ENCODE measurements at regions not wholly inside any gene's neighbourhood (a gene's known extent, or its start where the extent isn't known, plus 50 kb on each side); places are given as distances from the start of the nearest gene placed in this dataset.

DNA sequence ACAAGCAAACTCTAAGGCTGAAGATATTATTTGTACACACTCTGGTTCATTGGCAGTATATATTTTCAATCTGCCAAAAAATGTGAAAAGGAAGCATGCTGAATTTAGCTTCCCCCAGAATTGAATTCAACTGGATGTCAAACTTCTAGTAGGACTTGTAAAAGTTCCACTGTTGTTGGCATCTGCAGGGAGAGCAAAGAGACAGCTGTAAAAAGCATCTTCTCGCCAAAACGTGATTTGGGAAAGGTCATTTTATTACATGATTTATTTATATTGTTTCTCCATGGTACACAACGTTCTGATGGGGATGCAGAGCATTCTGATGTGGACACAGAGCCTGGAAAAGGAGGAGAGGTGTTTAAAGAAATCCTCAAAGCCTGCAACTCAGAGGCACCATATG, 196.7 kb upstream of the ADAMTS9 start:
- Mint-ChIP-seq H3K27ac (no peak overlapping the region), H3K36me3 (no peaks in the 10 kb centered on the region), H3K4me1 (no peaks in the 10 kb centered on the region), H3K27me3 (no peaks in the 10 kb centered on the region), H3K9me3 (peaks cover 3% of the 10 kb centered on the region), H3K4me3 (no peak overlapping the region)
- DNase-seq = no peak
- CTCF ChIA-PET = no interaction called here

DNA sequence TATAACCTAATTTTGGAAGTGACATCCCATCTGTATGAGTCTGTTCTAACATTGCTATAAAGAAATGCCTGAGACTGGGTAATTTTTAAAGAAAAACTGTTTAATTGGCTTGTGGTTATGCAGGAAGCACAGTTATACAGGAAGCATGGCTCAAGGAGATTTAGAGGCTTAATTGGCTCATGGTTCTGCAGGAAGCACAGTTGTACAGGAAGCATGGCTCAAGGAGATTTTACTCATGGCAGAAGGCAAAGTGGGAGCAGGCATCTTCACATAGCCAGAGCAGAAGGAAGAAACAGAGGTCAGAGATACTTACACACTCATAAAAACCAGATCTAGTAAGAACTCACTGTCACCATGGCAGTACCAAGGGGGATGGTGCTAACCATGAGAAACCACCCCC, 193.1 kb upstream of the ADAMTS9 start:
- no peak for DNase-seq
- CTCF ChIA-PET = no interaction called here
- Mint-ChIP-seq H3K36me3 (no peaks in the 10 kb centered on the region), H3K9me3 (peaks cover 1% of the 10 kb centered on the region), H3K4me1 (no peaks in the 10 kb centered on the region), H3K4me3 (no peak overlapping the region), H3K27ac (no peak overlapping the region), H3K27me3 (no peaks in the 10 kb centered on the region)

DNA sequence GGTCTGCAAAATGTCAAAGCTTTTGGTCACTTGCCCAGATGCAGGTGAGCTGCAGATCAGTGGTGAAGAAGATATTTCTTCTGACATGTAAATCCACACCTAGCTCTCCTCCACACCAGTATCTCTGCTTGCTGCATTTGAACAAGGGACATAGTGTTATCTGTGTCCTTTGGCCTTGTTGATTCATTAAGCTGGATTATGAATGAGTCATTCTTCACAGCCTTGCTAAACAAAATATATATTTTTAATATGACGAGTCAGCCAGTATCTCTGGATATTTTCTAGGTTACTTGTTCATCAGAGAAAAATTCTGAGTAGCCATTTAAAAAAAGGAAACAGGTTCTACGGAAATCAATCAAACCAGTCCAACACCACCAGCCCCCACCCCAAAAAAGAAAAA, 190.6 kb upstream of the ADAMTS9 start:
- no peak for DNase-seq
- Mint-ChIP-seq H3K27ac (no peak overlapping the region), H3K4me1 (no peaks in the 10 kb centered on the region), H3K27me3 (no peaks in the 10 kb centered on the region), H3K4me3 (no peak overlapping the region), H3K9me3 (peaks cover 1% of the 10 kb centered on the region), H3K36me3 (no peaks in the 10 kb centered on the region)
- CTCF ChIA-PET = no interaction called here

DNA sequence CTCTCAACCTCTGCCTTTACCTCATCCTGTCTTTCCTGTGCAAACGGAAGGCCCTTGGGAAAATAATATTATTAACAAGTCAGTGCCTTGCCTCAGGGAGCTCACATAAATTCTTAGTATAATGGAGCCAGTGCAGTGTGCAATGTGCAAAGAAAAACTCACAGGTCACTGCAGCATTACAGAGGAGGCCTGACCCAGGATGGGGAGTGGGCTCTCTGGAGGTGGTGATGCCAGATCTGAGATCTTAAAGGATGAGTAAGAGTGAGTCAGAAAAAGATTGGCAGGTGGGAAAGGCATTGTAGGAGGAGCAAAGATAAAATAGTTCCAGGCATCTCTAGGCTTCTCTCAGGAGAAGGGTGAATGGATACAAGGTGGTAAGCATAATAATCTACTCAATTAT, 185.6 kb upstream of the ADAMTS9 start:
- Mint-ChIP-seq H3K4me1 (no peaks in the 10 kb centered on the region), H3K27ac (no peak overlapping the region), H3K9me3 (peaks cover 6% of the 10 kb centered on the region), H3K4me3 (no peak overlapping the region), H3K27me3 (no peaks in the 10 kb centered on the region), H3K36me3 (no peaks in the 10 kb centered on the region)
- CTCF ChIA-PET = no interaction called here
- DNase-seq = no peak

DNA sequence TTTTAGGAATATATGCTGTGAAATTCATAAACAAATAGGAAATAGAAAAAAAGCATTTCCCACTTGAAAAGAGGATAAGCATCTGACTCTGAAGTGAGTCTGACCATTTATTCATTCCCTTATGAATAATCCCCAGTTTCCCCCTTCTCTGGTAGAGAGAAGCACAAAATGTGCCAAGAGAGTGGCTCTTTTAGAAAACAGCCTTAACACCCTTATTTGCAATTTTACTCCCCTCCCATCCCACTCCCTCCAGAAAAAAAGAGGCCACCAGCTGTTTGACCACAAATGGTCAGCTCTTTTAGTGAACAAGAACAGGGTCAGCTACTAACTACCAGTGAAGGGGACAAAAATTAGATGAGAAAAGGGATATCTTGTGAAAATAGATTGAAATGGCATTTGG, 184.5 kb upstream of the ADAMTS9 start:
- no peaks in the 10 kb centered on the region for H3K36me3 Mint-ChIP-seq
- no peaks in the 10 kb centered on the region for H3K4me1 Mint-ChIP-seq
- H3K27ac Mint-ChIP-seq = no peak overlapping the region
- no peaks in the 10 kb centered on the region for H3K27me3 Mint-ChIP-seq
- DNase-seq = no peak
- peaks cover 6% of the 10 kb centered on the region for H3K9me3 Mint-ChIP-seq
- CTCF ChIA-PET = no interaction called here
- H3K4me3 Mint-ChIP-seq = no peak overlapping the region

DNA sequence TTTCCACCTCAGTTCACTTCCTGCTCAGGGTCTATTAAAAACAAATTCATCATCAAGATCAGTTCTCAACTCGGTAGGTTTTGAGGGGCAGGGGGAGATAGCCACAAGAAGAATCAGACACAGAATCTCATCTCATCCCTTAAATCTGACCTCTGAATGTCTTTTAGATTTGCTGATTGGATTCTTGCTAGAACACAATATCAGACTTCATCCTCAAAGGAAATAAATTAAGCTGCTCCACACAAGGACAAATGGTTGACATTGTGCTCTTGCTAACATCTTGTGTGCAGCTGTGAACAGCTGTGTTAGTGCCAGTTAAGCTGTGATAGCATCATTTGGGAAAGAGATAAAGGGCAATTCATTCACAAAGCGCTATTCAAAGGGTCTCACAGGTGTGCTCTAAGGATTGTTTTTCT, 184.0 kb upstream of the ADAMTS9 start:
- peaks cover 6% of the 10 kb centered on the region for H3K9me3 Mint-ChIP-seq
- no peaks in the 10 kb centered on the region for H3K27me3 Mint-ChIP-seq
- no peaks in the 10 kb centered on the region for H3K4me1 Mint-ChIP-seq
- H3K36me3 Mint-ChIP-seq = no peaks in the 10 kb centered on the region
- H3K27ac Mint-ChIP-seq = no peak overlapping the region
- no peak overlapping the region for H3K4me3 Mint-ChIP-seq
- CTCF ChIA-PET = no interaction called here
- DNase-seq = no peak

DNA sequence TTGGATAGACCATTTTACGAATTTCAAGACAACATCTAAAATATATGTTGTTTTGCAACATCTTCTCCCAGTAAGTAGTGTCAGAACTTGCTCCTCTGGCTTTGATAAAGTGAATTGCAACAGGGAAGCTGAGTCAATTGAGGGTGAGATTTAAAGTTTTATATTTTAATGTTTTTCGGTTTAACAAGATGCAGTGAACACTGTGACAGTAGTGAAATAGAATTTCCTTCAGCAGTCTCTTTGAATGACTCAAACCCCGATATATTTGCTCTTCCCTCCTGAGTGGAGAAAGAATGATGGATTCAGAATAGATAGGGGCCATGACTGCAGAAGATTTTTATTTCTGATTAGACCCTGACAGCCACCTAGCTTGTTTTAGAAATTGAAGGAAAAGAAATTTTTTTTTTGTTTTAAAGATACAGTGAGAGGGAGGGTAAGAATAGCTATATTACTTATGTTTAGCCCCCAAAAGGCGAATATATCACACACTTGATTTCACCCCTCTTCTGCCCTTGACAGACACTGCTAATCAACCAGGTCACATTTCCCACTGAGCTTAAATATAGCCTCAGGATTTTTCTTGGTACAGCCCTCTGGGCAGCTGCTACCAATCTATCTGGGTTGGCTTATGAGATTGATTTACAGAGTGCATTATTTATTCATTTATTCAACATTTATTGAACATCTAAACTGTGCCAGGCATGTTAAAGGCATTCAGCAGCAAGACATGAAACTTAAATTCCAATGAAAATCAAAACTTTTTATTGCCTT, 183.3 kb upstream of the ADAMTS9 start:
- Mint-ChIP-seq H3K27ac (no peak overlapping the region), H3K9me3 (peaks cover 6% of the 10 kb centered on the region), H3K36me3 (no peaks in the 10 kb centered on the region), H3K27me3 (no peaks in the 10 kb centered on the region), H3K4me1 (no peaks in the 10 kb centered on the region), H3K4me3 (no peak overlapping the region)
- DNase-seq = no peak
- CTCF ChIA-PET = no interaction called here

DNA sequence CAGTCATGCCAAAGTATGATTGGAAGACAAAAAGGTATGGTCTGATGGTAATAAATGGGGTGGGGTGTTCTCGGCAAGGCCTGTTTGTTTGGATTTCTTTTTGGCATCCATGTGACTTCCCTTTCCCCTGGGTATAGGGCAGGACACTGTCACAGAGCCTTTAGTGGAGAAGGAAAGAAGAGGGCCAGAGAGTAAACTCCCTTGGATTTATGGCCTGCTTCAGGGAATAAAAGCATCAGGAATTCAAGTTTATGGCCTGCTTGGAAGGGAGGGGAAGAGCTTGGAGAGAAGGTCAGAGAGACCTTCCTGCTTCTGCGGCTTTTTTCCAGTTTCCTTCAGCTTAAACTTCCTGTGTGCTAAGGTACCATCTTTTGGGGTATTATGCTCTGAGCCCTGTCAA, 179.4 kb upstream of the ADAMTS9 start:
- no peak for DNase-seq
- H3K4me1 Mint-ChIP-seq = no peaks in the 10 kb centered on the region
- H3K4me3 Mint-ChIP-seq = no peak overlapping the region
- H3K36me3 Mint-ChIP-seq = no peaks in the 10 kb centered on the region
- H3K9me3 Mint-ChIP-seq = peaks cover 7% of the 10 kb centered on the region
- H3K27ac Mint-ChIP-seq = no peak overlapping the region
- CTCF ChIA-PET = no interaction called here
- no peaks in the 10 kb centered on the region for H3K27me3 Mint-ChIP-seq

DNA sequence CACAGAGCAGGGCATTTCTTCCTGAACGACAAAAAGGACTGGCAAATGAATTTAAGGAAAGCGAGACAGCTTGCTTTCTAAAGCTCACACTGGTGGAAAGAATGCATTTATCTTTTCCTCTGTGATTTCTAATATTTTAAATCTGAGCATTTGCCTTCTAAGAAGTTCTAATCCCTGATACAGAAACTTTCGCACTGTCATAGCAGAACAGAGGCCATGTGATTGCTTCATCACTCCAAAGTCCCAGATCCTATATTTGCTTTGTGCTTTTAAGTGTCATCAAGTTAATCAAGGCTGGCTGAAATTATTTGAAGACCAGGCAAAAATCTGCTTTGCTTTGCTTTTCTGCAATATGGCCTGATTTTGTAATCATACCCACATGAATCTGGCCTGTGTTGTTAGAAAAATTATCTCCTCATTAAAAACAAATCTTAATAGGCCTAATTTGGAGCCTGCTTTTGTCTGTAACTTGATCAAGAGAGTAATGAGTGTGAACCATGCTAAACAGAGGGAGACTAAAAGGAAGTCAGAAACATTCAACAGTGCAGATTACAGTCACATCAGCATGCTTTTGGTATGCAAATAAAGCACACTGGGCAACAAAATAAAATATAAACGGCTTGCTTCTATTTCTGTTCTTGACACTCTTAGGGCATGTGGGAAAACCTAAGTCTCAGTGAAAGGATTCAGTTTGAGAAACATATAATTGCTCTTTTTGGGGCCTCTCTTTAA, 178.2 kb upstream of the ADAMTS9 start:
- Mint-ChIP-seq H3K9me3 (peaks cover 5% of the 10 kb centered on the region), H3K4me1 (no peaks in the 10 kb centered on the region), H3K27ac (no peak overlapping the region), H3K36me3 (no peaks in the 10 kb centered on the region), H3K4me3 (no peak overlapping the region), H3K27me3 (no peaks in the 10 kb centered on the region)
- no peak for DNase-seq
- CTCF ChIA-PET = no interaction called here

DNA sequence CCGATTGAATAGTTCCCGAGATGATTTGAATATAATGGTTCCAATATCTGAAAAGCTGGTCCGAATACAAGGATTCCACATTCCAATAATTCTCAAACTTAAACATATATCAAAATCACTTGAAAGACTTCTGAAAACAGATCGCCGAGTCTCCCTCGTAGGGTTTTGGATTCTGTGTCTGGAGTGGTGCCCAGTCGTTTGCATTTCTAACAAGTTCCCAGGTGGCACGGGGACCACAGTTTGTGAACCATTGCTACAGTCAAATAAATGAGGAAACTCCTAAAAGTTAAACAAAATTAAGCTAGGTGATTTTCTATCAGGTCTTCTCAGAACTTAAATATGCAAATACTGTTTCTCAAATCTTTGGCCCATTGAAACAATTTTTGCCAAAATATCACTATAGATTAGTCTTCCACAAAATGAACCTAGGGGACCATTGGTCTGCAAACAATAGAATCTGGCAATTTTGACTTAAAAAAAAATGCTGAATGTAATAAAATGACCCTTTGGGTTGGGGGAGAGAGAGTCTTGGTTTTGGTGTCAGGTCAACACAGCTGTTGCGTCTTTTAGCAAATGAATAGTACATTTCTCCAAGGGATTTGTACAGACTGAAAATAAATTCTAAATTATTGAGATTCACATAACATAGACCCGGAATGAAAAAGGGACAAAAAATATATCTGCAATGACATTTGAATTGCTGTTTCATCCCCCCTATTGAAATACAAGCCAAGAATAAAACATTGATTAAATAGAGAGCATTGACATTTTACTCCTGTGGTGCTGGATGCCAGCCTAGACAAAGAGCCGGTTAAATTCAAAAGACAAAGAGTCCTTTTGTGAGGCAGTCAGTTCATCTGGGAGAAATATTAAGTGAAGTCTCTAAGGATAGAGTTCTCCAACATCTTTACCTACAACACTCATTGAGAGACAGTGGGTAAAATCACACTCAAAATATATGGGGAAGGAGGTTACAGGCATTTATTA, 175.7 kb upstream of the ADAMTS9 start:
- H3K4me3 Mint-ChIP-seq = no peak overlapping the region

DNA sequence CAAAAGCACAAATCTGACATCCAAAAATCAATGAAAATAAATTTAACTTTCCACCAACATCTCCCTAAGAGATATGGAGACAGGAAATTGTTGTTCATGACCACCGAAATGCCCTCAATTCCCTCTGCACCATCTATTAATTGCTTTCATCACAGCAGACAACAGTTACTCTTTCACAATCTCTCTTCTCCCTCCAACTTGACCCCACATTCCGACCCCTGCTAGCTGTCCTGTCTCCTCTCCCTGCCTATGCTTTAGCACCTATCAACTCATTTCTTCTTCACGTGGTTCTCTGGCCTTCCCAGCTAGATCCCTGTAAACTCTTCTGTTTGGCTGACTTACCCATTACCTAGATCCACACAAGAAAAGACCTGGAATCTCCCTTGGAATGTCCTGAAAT, 173.9 kb upstream of the ADAMTS9 start:
- no peak for DNase-seq
- H3K4me1 Mint-ChIP-seq = no peaks in the 10 kb centered on the region
- H3K27ac Mint-ChIP-seq = no peak overlapping the region
- H3K36me3 Mint-ChIP-seq = no peaks in the 10 kb centered on the region
- no peaks in the 10 kb centered on the region for H3K27me3 Mint-ChIP-seq
- peaks cover 2% of the 10 kb centered on the region for H3K9me3 Mint-ChIP-seq
- H3K4me3 Mint-ChIP-seq = no peak overlapping the region
- CTCF ChIA-PET = no interaction called here

More for the DNA sequence above, 175.7 kb upstream of the ADAMTS9 start:
- no peak for DNase-seq
- H3K36me3 Mint-ChIP-seq = no peaks in the 10 kb centered on the region
- no peaks in the 10 kb centered on the region for H3K4me1 Mint-ChIP-seq
- CTCF ChIA-PET = no interaction called here
- H3K27ac Mint-ChIP-seq = no peak overlapping the region
- H3K27me3 Mint-ChIP-seq = no peaks in the 10 kb centered on the region
- peaks cover 2% of the 10 kb centered on the region for H3K9me3 Mint-ChIP-seq

DNA sequence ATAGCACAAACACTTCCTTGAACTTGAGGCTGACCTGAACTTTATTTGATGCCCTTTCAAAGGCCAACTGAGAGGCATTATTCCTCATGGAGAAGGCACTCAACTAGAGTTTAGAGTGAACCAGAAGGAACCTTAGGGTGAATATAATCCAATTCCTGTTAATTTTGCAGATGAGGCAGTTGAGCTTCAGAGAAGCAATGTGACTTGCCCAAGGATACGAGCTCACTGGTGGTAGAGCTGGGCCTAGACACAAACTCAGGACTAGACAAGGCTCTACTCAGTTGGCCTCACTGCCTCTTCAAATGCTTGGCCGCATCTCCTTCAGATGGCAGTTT, 172.7 kb upstream of the ADAMTS9 start:
- no peak overlapping the region for H3K4me3 Mint-ChIP-seq
- H3K4me1 Mint-ChIP-seq = no peaks in the 10 kb centered on the region
- DNase-seq = no peak
- H3K36me3 Mint-ChIP-seq = no peaks in the 10 kb centered on the region
- H3K9me3 Mint-ChIP-seq = peaks cover 2% of the 10 kb centered on the region
- no peaks in the 10 kb centered on the region for H3K27me3 Mint-ChIP-seq
- no peak overlapping the region for H3K27ac Mint-ChIP-seq
- CTCF ChIA-PET = no interaction called here

DNA sequence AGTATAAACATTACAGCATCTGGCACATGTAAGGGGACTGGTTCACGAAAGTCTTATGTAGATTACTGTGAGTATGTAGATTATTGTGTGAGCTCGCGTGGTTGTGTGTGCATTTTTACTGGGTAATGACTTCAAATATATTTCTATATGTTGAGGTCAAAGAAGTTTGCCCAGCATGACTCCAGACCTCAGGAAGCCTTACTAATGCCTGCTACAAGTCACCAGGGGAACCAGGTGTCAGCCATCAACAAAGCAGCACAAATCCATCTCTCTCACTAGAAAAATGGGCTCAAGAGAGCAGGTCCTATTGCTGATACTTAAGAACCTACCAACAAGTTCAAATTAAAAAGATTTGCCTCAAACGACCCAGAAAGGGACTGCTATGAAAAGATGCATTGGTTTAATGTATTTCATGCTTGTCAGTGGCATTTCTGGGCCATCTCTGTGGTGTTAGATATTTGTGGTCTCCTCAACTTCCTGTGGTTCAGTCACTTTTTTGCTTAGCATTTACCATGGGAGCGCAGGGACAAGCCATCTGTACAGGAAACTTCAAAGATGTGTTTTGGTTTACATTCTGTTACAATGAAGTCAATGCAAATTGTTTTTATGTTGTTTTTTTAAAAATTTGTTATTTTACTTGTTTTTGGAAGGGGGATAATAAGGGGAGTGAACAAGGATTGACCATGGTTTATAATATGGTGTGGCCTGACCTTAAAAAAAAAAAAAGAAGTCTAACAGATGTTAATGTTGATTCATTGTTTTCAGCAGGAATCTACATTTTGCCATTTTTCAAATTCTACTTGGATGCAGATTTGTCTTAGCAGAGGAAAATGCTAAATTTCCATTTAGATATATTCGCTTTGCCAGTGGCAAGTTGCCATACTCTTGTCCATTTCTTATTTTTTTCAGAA, 172.1 kb upstream of the ADAMTS9 start:
- peaks cover 3% of the 10 kb centered on the region for H3K9me3 Mint-ChIP-seq
- CTCF ChIA-PET = no interaction called here
- no peaks in the 10 kb centered on the region for H3K4me1 Mint-ChIP-seq
- H3K27me3 Mint-ChIP-seq = no peaks in the 10 kb centered on the region
- H3K27ac Mint-ChIP-seq = no peak overlapping the region
- H3K36me3 Mint-ChIP-seq = no peaks in the 10 kb centered on the region
- no peak for DNase-seq
- no peak overlapping the region for H3K4me3 Mint-ChIP-seq

DNA sequence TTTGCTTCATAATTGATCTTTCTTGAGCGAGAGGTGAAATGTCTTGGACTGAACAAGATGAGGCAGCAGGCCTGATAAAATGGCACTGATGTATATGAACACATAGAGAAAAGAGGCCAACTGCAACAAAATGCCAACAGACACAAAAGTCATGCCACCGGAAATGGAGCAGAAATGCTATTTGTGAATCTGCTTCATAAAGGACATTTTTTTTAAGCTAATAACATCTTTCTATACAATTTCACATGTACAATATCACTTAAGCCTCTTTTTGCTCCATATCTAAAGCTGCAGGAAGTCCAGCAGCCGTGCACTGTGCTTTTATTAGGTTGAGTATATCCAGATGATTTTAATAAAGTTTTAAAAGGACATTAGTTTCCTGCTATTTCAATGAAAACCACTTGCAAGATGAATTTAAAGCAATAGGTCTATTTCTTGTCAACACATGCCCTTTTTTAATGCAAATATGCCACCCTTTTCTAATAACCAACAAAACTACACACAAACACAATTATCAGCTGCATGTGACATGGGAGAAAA, 169.2 kb upstream of the ADAMTS9 start:
- no peak overlapping the region for H3K27ac Mint-ChIP-seq
- CTCF ChIA-PET = no interaction called here
- H3K27me3 Mint-ChIP-seq = no peaks in the 10 kb centered on the region
- H3K36me3 Mint-ChIP-seq = no peaks in the 10 kb centered on the region
- no peaks in the 10 kb centered on the region for H3K4me1 Mint-ChIP-seq
- no peak overlapping the region for H3K4me3 Mint-ChIP-seq
- no peak for DNase-seq
- H3K9me3 Mint-ChIP-seq = peaks cover 4% of the 10 kb centered on the region
